Gastroesophageal sphincter (tissue), 3 donors: ENCODE measurements at regions not wholly inside any gene's neighbourhood (a gene's known extent, or its start where the extent isn't known, plus 50 kb on each side); places are given as distances from the start of the nearest gene placed in this dataset.

ENCODE experiments used
- EP300 ChIP-seq: sonication (generic); formaldehyde crosslinking; IDR thresholded peaks from one replicate; pipeline ENCODE4 v1.6.1; 2017; ENCODE audit warnings: antibody characterized with exemption, mild to moderate bottlenecking
- POLR2A ChIP-seq, 2 donors: fragments of 450-650 bp; IDR thresholded peaks; one replicate each; pipeline ENCODE4 v1.6.1; 2017; ENCODE audit warnings: antibody characterized with exemption in 2 of 2, mild to moderate bottlenecking in 2 of 2, moderate library complexity in 1 of 2
- POLR2AphosphoS5 ChIP-seq: sonication (generic); formaldehyde crosslinking; IDR thresholded peaks from one replicate; pipeline ENCODE4 v1.6.1; 2017; ENCODE audit warnings: antibody characterized with exemption
- TF ChIP-seq, protein P1 (sequence below), 4 experiments: fragments of 200-600 bp in 2 of 4; fragments of 450-650 bp in 2 of 4; sonication (generic) in 1 of 4; IDR thresholded peaks; one replicate each; pipeline ENCODE4 v1.5.1; 2017 to 2019; ENCODE audit warnings: antibody characterized with exemption in 4 of 4, mild to moderate bottlenecking in 2 of 4, moderate library complexity in 2 of 4

DNA sequence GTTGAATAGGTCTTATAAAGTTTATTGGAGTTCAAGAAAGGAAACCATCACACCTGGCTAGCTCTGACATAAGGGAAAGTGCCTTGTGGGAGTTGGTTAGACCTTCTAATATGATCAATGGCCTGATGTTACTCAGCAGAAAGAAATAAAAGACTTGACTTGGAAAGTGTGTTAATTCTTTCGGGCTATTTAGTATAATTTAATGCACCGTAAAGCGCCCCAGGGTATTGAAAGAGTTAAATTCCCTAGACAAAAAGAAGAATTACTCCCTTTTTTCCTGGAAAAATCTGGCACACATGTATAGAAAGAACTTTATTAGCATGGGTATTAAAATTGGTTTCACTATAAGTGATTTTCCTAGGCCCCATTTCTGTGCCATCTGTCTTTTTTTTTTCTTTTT is 1125.7 kb upstream of the FLRT2 start:
- TF ChIP-seq POLR2AphosphoS5, result no peak
- TF ChIP-seq POLR2A (IDR thresholded peaks at IDR 0.05), result no peak
- TF ChIP-seq, protein P1, sequence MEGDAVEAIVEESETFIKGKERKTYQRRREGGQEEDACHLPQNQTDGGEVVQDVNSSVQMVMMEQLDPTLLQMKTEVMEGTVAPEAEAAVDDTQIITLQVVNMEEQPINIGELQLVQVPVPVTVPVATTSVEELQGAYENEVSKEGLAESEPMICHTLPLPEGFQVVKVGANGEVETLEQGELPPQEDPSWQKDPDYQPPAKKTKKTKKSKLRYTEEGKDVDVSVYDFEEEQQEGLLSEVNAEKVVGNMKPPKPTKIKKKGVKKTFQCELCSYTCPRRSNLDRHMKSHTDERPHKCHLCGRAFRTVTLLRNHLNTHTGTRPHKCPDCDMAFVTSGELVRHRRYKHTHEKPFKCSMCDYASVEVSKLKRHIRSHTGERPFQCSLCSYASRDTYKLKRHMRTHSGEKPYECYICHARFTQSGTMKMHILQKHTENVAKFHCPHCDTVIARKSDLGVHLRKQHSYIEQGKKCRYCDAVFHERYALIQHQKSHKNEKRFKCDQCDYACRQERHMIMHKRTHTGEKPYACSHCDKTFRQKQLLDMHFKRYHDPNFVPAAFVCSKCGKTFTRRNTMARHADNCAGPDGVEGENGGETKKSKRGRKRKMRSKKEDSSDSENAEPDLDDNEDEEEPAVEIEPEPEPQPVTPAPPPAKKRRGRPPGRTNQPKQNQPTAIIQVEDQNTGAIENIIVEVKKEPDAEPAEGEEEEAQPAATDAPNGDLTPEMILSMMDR (IDR thresholded peaks at IDR 0.05), result no peak
- no peak for TF ChIP-seq EP300
